Stimulated activated CD8-positive, alpha-beta memory T cell treated with anti-CD3 and anti-CD28 coated beads, Interleukin-12 subunit alpha, Interleukin-12 subunit beta, amount 100 ng/mL, for 1 hour (primary cell): ENCODE measurements at regions not wholly inside any gene's neighbourhood (a gene's known extent, or its start where the extent isn't known, plus 50 kb on each side); places are given as distances from the start of the nearest gene placed in this dataset.
"Not testable (repeated sequence)": the region's sequence is repeated elsewhere in the genome, so short reads cannot be mapped to it uniquely, and the experiment has no call there.

ENCODE experiments used
- DNase-seq: peaks from one replicate; pipeline ENCODE4 v3.0.0-alpha.2; 2020; ENCODE audit warnings: low read depth

GRCh38 chr6:14762077-14762476 is 483.8 kb upstream of the JARID2 start:
- DNase-seq: no peak

GRCh38 chr6:14763139-14763538 is 482.7 kb upstream of the JARID2 start:
- no peak for DNase-seq

- no peak for DNase-seq
Measured at GRCh38 chr6:14763616-14764015, 482.3 kb upstream of the JARID2 start.

- DNase-seq: no peak
Measured at GRCh38 chr6:14765106-14765505, 480.8 kb upstream of the JARID2 start.

GRCh38 chr6:14765721-14766390 is 480.0 kb upstream of the JARID2 start:
- no peak for DNase-seq

- no peak for DNase-seq
Measured at GRCh38 chr6:14766391-14766994, 479.4 kb upstream of the JARID2 start.

- no peak for DNase-seq
Measured at GRCh38 chr6:14767226-14767625, 478.6 kb upstream of the JARID2 start.

- no peak for DNase-seq
Measured at GRCh38 chr6:14770040-14770439, 475.8 kb upstream of the JARID2 start.

GRCh38 chr6:14770572-14770971 is 475.3 kb upstream of the JARID2 start:
- no peak for DNase-seq

- no peak for DNase-seq
Measured at GRCh38 chr6:14771016-14771415, 474.9 kb upstream of the JARID2 start.

GRCh38 chr6:14772188-14772587 is 473.7 kb upstream of the JARID2 start:
- no peak for DNase-seq

- no peak for DNase-seq
Measured at GRCh38 chr6:14775528-14775927, 470.3 kb upstream of the JARID2 start.

- no peak for DNase-seq
Measured at GRCh38 chr6:14776307-14776706, 469.6 kb upstream of the JARID2 start.

GRCh38 chr6:14781772-14782525 is 463.9 kb upstream of the JARID2 start:
- no peak for DNase-seq

GRCh38 chr6:14782921-14783464 is 462.9 kb upstream of the JARID2 start:
- not testable (repeated sequence) for DNase-seq

GRCh38 chr6:14783594-14783993 is 462.3 kb upstream of the JARID2 start:
- DNase-seq: no peak

GRCh38 chr6:14784596-14785492 is 461.0 kb upstream of the JARID2 start:
- DNase-seq: no peak

GRCh38 chr6:14785493-14785790 is 460.4 kb upstream of the JARID2 start:
- DNase-seq: no peak

- no peak for DNase-seq
Measured at GRCh38 chr6:14786008-14786407, 459.9 kb upstream of the JARID2 start.

- no peak for DNase-seq
Measured at GRCh38 chr6:14786455-14786854, 459.4 kb upstream of the JARID2 start.

GRCh38 chr6:14787250-14787649 is 458.6 kb upstream of the JARID2 start:
- DNase-seq: no peak

- no peak for DNase-seq
Measured at GRCh38 chr6:14787677-14788076, 458.2 kb upstream of the JARID2 start.
